ENCODE measurements at regions not wholly inside any gene's neighbourhood (a gene's known extent, or its start where the extent isn't known, plus 50 kb on each side); places are given as distances from the start of the nearest gene placed in this dataset.

DNA sequence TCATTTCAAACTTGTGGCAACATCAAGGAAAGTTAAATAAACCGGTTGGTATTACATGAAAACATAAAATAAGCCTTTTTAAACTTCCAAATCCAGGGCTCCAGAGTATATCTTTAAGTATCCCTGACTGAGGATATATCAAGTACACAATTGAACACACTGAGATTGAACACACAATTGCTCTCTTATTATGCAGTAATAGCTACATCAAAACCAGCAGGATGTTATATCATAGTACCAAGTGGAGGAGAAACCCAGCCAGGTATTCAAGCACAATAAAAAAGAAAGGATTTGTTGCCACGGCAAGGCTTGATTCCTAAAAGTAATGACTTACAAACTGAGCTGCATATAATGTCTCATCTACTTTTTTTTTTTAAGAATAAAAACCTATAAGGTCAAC, 605.8 kb downstream of the SPOCK3 start:
- no peaks in the 10 kb centered on the region for H3K79me2 ChIP-seq (ENCODE audit: insufficient read depth, low read length)
- no peaks in the 10 kb centered on the region for H3K36me3 ChIP-seq (ENCODE audit: insufficient read depth, low read length)
- H3K27me3 ChIP-seq (ENCODE audit: insufficient read depth, low read length, poor library complexity, severe bottlenecking): no peaks in the 10 kb centered on the region
- no peaks in the 10 kb centered on the region for H3K9me3 ChIP-seq (ENCODE audit: insufficient read depth, low read depth, low read length)
- H3K9ac ChIP-seq (ENCODE audit: low read depth, low read length, poor library complexity, severe bottlenecking): no peak overlapping the region
- no peaks in the 10 kb centered on the region for H3F3A ChIP-seq (ENCODE audit: low read depth)
- H3K4me2 ChIP-seq (ENCODE audit: low read depth, low read length, poor library complexity, severe bottlenecking): no peak overlapping the region
- H2AFZ ChIP-seq (ENCODE audit: low read length): no peak overlapping the region
- H3K4me3 ChIP-seq (ENCODE audit: low read length, poor library complexity, severe bottlenecking): no peak overlapping the region
- no peak for TF ChIP-seq EZH2phosphoT487 (IDR thresholded peaks at IDR 0.05; ENCODE audit: borderline replicate concordance)
- TF ChIP-seq, protein P1, sequence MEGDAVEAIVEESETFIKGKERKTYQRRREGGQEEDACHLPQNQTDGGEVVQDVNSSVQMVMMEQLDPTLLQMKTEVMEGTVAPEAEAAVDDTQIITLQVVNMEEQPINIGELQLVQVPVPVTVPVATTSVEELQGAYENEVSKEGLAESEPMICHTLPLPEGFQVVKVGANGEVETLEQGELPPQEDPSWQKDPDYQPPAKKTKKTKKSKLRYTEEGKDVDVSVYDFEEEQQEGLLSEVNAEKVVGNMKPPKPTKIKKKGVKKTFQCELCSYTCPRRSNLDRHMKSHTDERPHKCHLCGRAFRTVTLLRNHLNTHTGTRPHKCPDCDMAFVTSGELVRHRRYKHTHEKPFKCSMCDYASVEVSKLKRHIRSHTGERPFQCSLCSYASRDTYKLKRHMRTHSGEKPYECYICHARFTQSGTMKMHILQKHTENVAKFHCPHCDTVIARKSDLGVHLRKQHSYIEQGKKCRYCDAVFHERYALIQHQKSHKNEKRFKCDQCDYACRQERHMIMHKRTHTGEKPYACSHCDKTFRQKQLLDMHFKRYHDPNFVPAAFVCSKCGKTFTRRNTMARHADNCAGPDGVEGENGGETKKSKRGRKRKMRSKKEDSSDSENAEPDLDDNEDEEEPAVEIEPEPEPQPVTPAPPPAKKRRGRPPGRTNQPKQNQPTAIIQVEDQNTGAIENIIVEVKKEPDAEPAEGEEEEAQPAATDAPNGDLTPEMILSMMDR (conservative IDR thresholded peaks at IDR 0.05; ENCODE audit: low read length): no peak
- no peaks in the 10 kb centered on the region for H4K20me1 ChIP-seq (ENCODE audit: insufficient read depth, low read length, poor library complexity, severe bottlenecking)
- H3K4me1 ChIP-seq (ENCODE audit: insufficient read depth, low read length, poor library complexity, severe bottlenecking): peaks cover 2% of the 10 kb centered on the region
- H3K9me2 ChIP-seq (replicated peaks; ENCODE audit: low read depth, low read length): no peaks in the 10 kb centered on the region

DNA sequence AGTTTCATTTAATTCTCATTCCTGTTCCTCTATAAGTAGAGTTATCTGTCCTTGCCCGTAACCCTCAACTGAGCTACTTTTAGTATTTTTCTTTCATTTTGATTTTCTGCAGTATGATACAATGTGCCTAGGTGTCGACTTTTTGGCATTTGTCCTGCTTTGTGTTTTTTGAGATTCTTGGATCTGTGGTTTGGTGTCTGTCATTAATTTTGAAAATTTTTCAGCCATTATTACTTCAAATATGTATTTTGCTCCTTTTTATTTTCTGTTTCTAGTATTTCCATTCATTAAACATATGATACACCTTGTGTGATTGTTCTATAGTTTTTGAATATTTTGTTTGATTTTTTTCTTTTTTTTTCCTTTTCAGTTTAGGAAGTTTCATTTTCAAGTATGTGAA, 598.9 kb downstream of the SPOCK3 start:
- no peaks in the 10 kb centered on the region for H3K9me3 ChIP-seq (ENCODE audit: insufficient read depth, low read depth, low read length)
- H3K36me3 ChIP-seq (ENCODE audit: insufficient read depth, low read length): no peaks in the 10 kb centered on the region
- no peaks in the 10 kb centered on the region for H3K4me1 ChIP-seq (ENCODE audit: insufficient read depth, low read length, poor library complexity, severe bottlenecking)
- no peaks in the 10 kb centered on the region for H3K79me2 ChIP-seq (ENCODE audit: insufficient read depth, low read length)
- TF ChIP-seq, protein P1 (conservative IDR thresholded peaks at IDR 0.05; ENCODE audit: low read length): no peak
- no peak for TF ChIP-seq EZH2phosphoT487 (IDR thresholded peaks at IDR 0.05; ENCODE audit: borderline replicate concordance)
- H3K9me2 ChIP-seq (replicated peaks; ENCODE audit: low read depth, low read length): no peaks in the 10 kb centered on the region
- no peaks in the 10 kb centered on the region for H3F3A ChIP-seq (ENCODE audit: low read depth)
- no peak overlapping the region for H3K9ac ChIP-seq (ENCODE audit: low read depth, low read length, poor library complexity, severe bottlenecking)
- no peak overlapping the region for H2AFZ ChIP-seq (ENCODE audit: low read length)
- H4K20me1 ChIP-seq (ENCODE audit: insufficient read depth, low read length, poor library complexity, severe bottlenecking): no peaks in the 10 kb centered on the region
- H3K4me3 ChIP-seq (ENCODE audit: low read length, poor library complexity, severe bottlenecking): no peak overlapping the region
- H3K4me2 ChIP-seq (ENCODE audit: low read depth, low read length, poor library complexity, severe bottlenecking): no peak overlapping the region
- no peaks in the 10 kb centered on the region for H3K27me3 ChIP-seq (ENCODE audit: insufficient read depth, low read length, poor library complexity, severe bottlenecking)

DNA sequence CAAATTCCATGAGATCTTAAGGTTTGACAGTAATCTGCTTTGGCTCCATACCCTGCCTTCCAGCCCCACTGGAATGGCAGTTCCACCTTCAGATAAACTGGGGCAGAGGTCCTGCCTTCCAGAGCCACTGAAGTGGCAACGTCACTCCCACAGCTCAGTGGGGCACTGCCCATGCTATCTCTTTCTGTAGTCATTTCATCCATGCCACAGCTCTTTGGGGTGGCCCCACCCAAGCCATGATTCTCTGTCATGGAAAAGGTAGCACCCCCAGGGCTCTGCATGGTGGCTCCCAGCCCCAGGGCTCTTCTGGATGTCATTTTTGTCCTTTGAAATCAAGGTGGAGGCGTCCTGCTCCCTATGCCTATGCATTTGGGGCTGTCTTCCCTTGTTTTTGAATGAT, 596.5 kb downstream of the SPOCK3 start:
- Histone ChIP-seq H3K79me2 (ENCODE audit: insufficient read depth, low read length) (no peaks in the 10 kb centered on the region), H3K4me1 (ENCODE audit: insufficient read depth, low read length, poor library complexity, severe bottlenecking) (no peaks in the 10 kb centered on the region), H3K4me3 (ENCODE audit: low read length, poor library complexity, severe bottlenecking) (no peak overlapping the region), H3F3A (ENCODE audit: low read depth) (no peaks in the 10 kb centered on the region), H3K9ac (ENCODE audit: low read depth, low read length, poor library complexity, severe bottlenecking) (no peak overlapping the region), H3K9me3 (ENCODE audit: insufficient read depth, low read depth, low read length) (no peaks in the 10 kb centered on the region), H3K36me3 (ENCODE audit: insufficient read depth, low read length) (no peaks in the 10 kb centered on the region), H3K27me3 (ENCODE audit: insufficient read depth, low read length, poor library complexity, severe bottlenecking) (no peaks in the 10 kb centered on the region), H2AFZ (ENCODE audit: low read length) (no peak overlapping the region), H4K20me1 (ENCODE audit: insufficient read depth, low read length, poor library complexity, severe bottlenecking) (no peaks in the 10 kb centered on the region), H3K9me2 (replicated peaks; ENCODE audit: low read depth, low read length) (no peaks in the 10 kb centered on the region), H3K4me2 (ENCODE audit: low read depth, low read length, poor library complexity, severe bottlenecking) (no peak overlapping the region)
- TF ChIP-seq, protein P1 (conservative IDR thresholded peaks at IDR 0.05; ENCODE audit: low read length): no peak
- no peak for TF ChIP-seq EZH2phosphoT487 (IDR thresholded peaks at IDR 0.05; ENCODE audit: borderline replicate concordance)
